GM23338 (cell line): ENCODE measurements at regions not wholly inside any gene's neighbourhood (a gene's known extent, or its start where the extent isn't known, plus 50 kb on each side); places are given as distances from the start of the nearest gene placed in this dataset.
A peak's percentile ranks its signal among the peaks of the same experiment; 100 is the strongest.

Experiments used
- ATAC-seq: fragments of 200-7000 bp; cut with Tn5 transposase; 3 replicates; pipeline ENCODE4 v1.9.1; 2020
- DNase-seq: peaks from one replicate; pipeline ENCODE4 v3.0.0-alpha.2; 2015; ENCODE audit warnings: low spot score
- H2AFZ ChIP-seq: fragments of 200-600 bp; sonication (generic); 2 replicates; pipeline ENCODE4 v1.8.0; 2016; ENCODE audit warnings: antibody characterized with exemption, mild to moderate bottlenecking, moderate library complexity
- H3F3A ChIP-seq: fragments of 200-600 bp; sonication (generic); replicated peaks from 2 replicates; pipeline ENCODE4 v1.8.0; 2017; ENCODE audit warnings: antibody characterized with exemption, mixed run types, low read depth
- H3K27ac ChIP-seq: fragments of 200-600 bp; sonication (generic); 2 replicates; pipeline ENCODE4 v1.6.1; 2016; ENCODE audit warnings: low read depth
- H3K27me3 ChIP-seq: fragments of 200-600 bp; sonication (generic); 2 replicates; pipeline ENCODE4 v1.8.0; 2016; ENCODE audit warnings: mild to moderate bottlenecking, mixed run types, moderate library complexity; ENCODE audit not compliant: insufficient read depth
- H3K36me3 ChIP-seq: fragments of 200-600 bp; sonication (generic); 2 replicates; pipeline ENCODE4 v1.8.0; 2016; ENCODE audit warnings: mild to moderate bottlenecking; ENCODE audit not compliant: insufficient read depth
- H3K4me1 ChIP-seq: fragments of 200-600 bp; sonication (generic); 2 replicates; pipeline ENCODE4 v1.8.0; 2016; ENCODE audit warnings: mild to moderate bottlenecking, moderate library complexity; ENCODE audit not compliant: insufficient read depth
- H3K4me2 ChIP-seq: fragments of 200-600 bp; sonication (generic); 2 replicates; pipeline ENCODE4 v1.7.1; 2017; ENCODE audit warnings: mixed run types
- H3K4me3 ChIP-seq: fragments of 200-600 bp; sonication (generic); 2 replicates; pipeline ENCODE4 v1.6.1; 2016; ENCODE audit warnings: mixed run types
- H3K79me2 ChIP-seq: fragments of 200-600 bp; sonication (generic); replicated peaks from 2 replicates; pipeline ENCODE4 v1.8.0; 2017; ENCODE audit warnings: mild to moderate bottlenecking; ENCODE audit not compliant: insufficient read depth
- H3K9me2 ChIP-seq: fragments of 200-600 bp; sonication (generic); 2 replicates; pipeline ENCODE4 v1.8.0; 2017; ENCODE audit not compliant: insufficient read depth
- H4K20me1 ChIP-seq: fragments of 200-600 bp; sonication (generic); replicated peaks from 2 replicates; pipeline ENCODE4 v1.8.0; 2017; ENCODE audit warnings: mild to moderate bottlenecking; ENCODE audit not compliant: insufficient read depth
- H3K27ac Mint-ChIP-seq: 2 replicates; pipeline ENCODE4 v1.8.0; 2020; ENCODE audit warnings: inconsistent platforms, mild to moderate bottlenecking, moderate library complexity, mixed read lengths
- H3K27me3 Mint-ChIP-seq: 3 replicates; pipeline ENCODE4 v1.8.0; 2022; ENCODE audit warnings: low read depth, mild to moderate bottlenecking, moderate library complexity, mixed read lengths, inconsistent platforms; ENCODE audit not compliant: insufficient read depth, poor library complexity
- H3K36me3 Mint-ChIP-seq: 3 replicates; pipeline ENCODE4 v1.8.0; 2021; ENCODE audit warnings: low read depth, mild to moderate bottlenecking, inconsistent platforms, moderate library complexity, mixed read lengths
- H3K4me1 Mint-ChIP-seq: 3 replicates; pipeline ENCODE4 v1.8.0; 2020; ENCODE audit warnings: mild to moderate bottlenecking, inconsistent platforms, mixed read lengths
- H3K4me3 Mint-ChIP-seq: 3 replicates; pipeline ENCODE4 v1.8.0; 2021; ENCODE audit warnings: moderate library complexity, mild to moderate bottlenecking, inconsistent platforms, mixed read lengths
- H3K9me3 Mint-ChIP-seq: 3 replicates; pipeline ENCODE4 v1.8.0; 2020; ENCODE audit warnings: moderate library complexity, mild to moderate bottlenecking, inconsistent platforms, mixed read lengths
- CREB1 ChIP-seq: fragments of 250-450 bp; sonication (Bioruptor Pico); IDR thresholded peaks from 2 replicates; pipeline ENCODE4 v1.5.0; 2020; ENCODE audit warnings: low read depth, mild to moderate bottlenecking, moderate library complexity
- EZH2 ChIP-seq: fragments of 200-600 bp; sonication (generic); IDR thresholded peaks from one replicate; pipeline ENCODE4 v1.8.0; 2017; ENCODE audit warnings: antibody characterized with exemption, mild to moderate bottlenecking, low read depth; ENCODE audit not compliant: unreplicated experiment
- EZH2phosphoT487 ChIP-seq: fragments of 200-600 bp; sonication (generic); IDR thresholded peaks from one replicate; pipeline ENCODE4 v1.8.1; 2018; ENCODE audit warnings: antibody characterized with exemption; ENCODE audit not compliant: unreplicated experiment
- JUNB ChIP-seq: IDR thresholded peaks from one replicate; pipeline ENCODE4 v1.6.1; 2016; ENCODE audit warnings: antibody characterized with exemption; ENCODE audit not compliant: unreplicated experiment
- NANOG ChIP-seq: IDR thresholded peaks from 2 replicates; pipeline ENCODE4 v1.6.1; 2016; ENCODE audit warnings: antibody characterized with exemption, borderline replicate concordance
- POLR2AphosphoS5 ChIP-seq: IDR thresholded peaks from 2 replicates; pipeline ENCODE4 v1.6.1; 2016; ENCODE audit warnings: antibody characterized with exemption, low read depth
- STAT1 ChIP-seq: IDR thresholded peaks from one replicate; pipeline ENCODE4 v1.6.1; 2016; ENCODE audit warnings: antibody characterized with exemption; ENCODE audit not compliant: unreplicated experiment
- ZNF114 ChIP-seq: fragments of 250-450 bp; sonication (Bioruptor Pico); IDR thresholded peaks from 2 replicates; pipeline ENCODE4 v1.5.0; 2020; ENCODE audit warnings: mild to moderate bottlenecking, moderate library complexity
- ZNF331 ChIP-seq: fragments of 250-450 bp; sonication (Bioruptor Pico); IDR thresholded peaks from 2 replicates; pipeline ENCODE4 v1.5.0; 2020; ENCODE audit warnings: low read depth, mild to moderate bottlenecking, moderate library complexity
- ZNF462 ChIP-seq: fragments of 250-450 bp; sonication (Bioruptor Pico); IDR thresholded peaks from 2 replicates; pipeline ENCODE4 v1.5.0; 2020; ENCODE audit warnings: mild to moderate bottlenecking, moderate library complexity
- TF ChIP-seq, protein P1 (sequence below): IDR thresholded peaks from 2 replicates; pipeline ENCODE4 v1.6.1; 2016; ENCODE audit warnings: antibody characterized with exemption
- TF ChIP-seq, protein P2 (sequence below): IDR thresholded peaks from one replicate; pipeline ENCODE4 v1.6.1; 2018; ENCODE audit warnings: antibody characterized with exemption; ENCODE audit not compliant: unreplicated experiment
- TF ChIP-seq, protein P3 (sequence below), 2 experiments: fragments of 200-600 bp in 1 of 2; sonication (generic) in 1 of 2; conservative IDR thresholded peaks; 2 replicates each; pipeline versions ENCODE4 v1.5.1 to v1.6.1; 2016 to 2017; ENCODE audit warnings: antibody characterized with exemption in 2 of 2, low read depth in 2 of 2, mild to moderate bottlenecking in 2 of 2, moderate library complexity in 1 of 2

DNA sequence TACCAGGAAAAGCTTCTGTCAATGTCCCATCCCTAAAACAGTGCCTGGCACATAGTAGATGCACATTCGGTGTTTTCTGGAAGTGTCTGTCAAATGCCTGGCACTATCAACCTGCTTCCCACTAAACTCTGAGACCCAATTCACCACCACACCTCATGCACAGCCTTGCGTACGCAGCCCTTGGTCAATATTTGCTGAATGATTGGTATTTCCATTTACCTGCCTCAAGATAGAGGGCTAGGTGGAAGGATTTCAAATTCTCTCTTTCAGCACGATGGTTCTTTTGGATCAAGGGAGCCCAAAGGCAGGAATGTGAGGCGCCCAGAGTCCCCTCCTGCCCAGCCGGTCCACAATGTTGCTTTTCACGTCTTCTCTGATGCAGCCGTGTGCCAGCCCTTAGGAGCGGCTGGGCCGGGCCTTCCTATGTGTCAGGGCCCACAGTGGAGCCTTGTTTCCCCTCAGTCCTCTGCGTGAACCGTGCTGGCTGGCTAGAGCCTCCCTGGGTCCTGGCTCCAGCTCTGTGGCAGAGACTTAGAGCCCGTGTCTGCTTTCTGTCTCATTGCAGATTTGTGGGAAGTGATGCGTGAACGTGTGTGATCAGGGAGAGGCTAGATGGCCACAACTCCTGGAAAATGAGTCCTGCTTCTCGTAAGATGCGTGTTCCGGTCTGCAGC, 99.9 kb upstream of the RFLNA start:
- no peaks in the 10 kb centered on the region; the same call in 1 of the 3 replicates for H3K36me3 Mint-ChIP-seq
- TF ChIP-seq ZNF331 (CRISPR knock-in tag): no peak
- TF ChIP-seq JUNB: no peak
- no peak for TF ChIP-seq STAT1
- TF ChIP-seq ZNF462: no peak
- TF ChIP-seq, protein P1, sequence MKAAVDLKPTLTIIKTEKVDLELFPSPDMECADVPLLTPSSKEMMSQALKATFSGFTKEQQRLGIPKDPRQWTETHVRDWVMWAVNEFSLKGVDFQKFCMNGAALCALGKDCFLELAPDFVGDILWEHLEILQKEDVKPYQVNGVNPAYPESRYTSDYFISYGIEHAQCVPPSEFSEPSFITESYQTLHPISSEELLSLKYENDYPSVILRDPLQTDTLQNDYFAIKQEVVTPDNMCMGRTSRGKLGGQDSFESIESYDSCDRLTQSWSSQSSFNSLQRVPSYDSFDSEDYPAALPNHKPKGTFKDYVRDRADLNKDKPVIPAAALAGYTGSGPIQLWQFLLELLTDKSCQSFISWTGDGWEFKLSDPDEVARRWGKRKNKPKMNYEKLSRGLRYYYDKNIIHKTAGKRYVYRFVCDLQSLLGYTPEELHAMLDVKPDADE: no peak
- no peak for TF ChIP-seq NANOG
- TF ChIP-seq ZNF114 (CRISPR knock-in tag): no peak
- TF ChIP-seq EZH2: no peak
- TF ChIP-seq CREB1 (CRISPR knock-in tag): no peak
- TF ChIP-seq EZH2phosphoT487: no peak
- TF ChIP-seq POLR2AphosphoS5: no peak
- TF ChIP-seq, protein P2, sequence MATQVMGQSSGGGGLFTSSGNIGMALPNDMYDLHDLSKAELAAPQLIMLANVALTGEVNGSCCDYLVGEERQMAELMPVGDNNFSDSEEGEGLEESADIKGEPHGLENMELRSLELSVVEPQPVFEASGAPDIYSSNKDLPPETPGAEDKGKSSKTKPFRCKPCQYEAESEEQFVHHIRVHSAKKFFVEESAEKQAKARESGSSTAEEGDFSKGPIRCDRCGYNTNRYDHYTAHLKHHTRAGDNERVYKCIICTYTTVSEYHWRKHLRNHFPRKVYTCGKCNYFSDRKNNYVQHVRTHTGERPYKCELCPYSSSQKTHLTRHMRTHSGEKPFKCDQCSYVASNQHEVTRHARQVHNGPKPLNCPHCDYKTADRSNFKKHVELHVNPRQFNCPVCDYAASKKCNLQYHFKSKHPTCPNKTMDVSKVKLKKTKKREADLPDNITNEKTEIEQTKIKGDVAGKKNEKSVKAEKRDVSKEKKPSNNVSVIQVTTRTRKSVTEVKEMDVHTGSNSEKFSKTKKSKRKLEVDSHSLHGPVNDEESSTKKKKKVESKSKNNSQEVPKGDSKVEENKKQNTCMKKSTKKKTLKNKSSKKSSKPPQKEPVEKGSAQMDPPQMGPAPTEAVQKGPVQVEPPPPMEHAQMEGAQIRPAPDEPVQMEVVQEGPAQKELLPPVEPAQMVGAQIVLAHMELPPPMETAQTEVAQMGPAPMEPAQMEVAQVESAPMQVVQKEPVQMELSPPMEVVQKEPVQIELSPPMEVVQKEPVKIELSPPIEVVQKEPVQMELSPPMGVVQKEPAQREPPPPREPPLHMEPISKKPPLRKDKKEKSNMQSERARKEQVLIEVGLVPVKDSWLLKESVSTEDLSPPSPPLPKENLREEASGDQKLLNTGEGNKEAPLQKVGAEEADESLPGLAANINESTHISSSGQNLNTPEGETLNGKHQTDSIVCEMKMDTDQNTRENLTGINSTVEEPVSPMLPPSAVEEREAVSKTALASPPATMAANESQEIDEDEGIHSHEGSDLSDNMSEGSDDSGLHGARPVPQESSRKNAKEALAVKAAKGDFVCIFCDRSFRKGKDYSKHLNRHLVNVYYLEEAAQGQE: no peak
- TF ChIP-seq, protein P3, sequence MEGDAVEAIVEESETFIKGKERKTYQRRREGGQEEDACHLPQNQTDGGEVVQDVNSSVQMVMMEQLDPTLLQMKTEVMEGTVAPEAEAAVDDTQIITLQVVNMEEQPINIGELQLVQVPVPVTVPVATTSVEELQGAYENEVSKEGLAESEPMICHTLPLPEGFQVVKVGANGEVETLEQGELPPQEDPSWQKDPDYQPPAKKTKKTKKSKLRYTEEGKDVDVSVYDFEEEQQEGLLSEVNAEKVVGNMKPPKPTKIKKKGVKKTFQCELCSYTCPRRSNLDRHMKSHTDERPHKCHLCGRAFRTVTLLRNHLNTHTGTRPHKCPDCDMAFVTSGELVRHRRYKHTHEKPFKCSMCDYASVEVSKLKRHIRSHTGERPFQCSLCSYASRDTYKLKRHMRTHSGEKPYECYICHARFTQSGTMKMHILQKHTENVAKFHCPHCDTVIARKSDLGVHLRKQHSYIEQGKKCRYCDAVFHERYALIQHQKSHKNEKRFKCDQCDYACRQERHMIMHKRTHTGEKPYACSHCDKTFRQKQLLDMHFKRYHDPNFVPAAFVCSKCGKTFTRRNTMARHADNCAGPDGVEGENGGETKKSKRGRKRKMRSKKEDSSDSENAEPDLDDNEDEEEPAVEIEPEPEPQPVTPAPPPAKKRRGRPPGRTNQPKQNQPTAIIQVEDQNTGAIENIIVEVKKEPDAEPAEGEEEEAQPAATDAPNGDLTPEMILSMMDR (conservative IDR thresholded peaks at IDR 0.05; ENCODE audit: low read depth in 2 of 2): no peak
- ATAC-seq: no peak

More for the DNA sequence above, 99.9 kb upstream of the RFLNA start:
- Mint-ChIP-seq H3K9me3 (peaks cover 21% of the 10 kb centered on the region), H3K4me3 (no peak overlapping the region), H3K4me1 (peaks cover 3% of the 10 kb centered on the region; the same call in 1 of the 3 replicates), H3K27ac (no peak overlapping the region), H3K27me3 (peaks cover 5% of the 10 kb centered on the region)
- H3K79me2 ChIP-seq: no peaks in the 10 kb centered on the region
- no peak overlapping the region for H3K27ac ChIP-seq
- peaks cover 8% of the 10 kb centered on the region; the same call in 1 of the 2 replicates for H3K4me1 ChIP-seq
- H3K27me3 ChIP-seq: no peaks in the 10 kb centered on the region
- peak overlapping the region; percentile 52; the same call in 1 of the 2 replicates for H2AFZ ChIP-seq
- H3K36me3 ChIP-seq: no peaks in the 10 kb centered on the region
- DNase-seq: no peak
- H3K4me2 ChIP-seq: no peak overlapping the region
- H4K20me1 ChIP-seq: no peaks in the 10 kb centered on the region
- no peak overlapping the region for H3K4me3 ChIP-seq
- H3K9me2 ChIP-seq: no peaks in the 10 kb centered on the region
- no peaks in the 10 kb centered on the region for H3F3A ChIP-seq
